GM12891 (cell line): ENCODE measurements at regions not wholly inside any gene's neighbourhood (a gene's known extent, or its start where the extent isn't known, plus 50 kb on each side); places are given as distances from the start of the nearest gene placed in this dataset.
"Not testable (repeated sequence)": the region's sequence is repeated elsewhere in the genome, so short reads cannot be mapped to it uniquely, and the experiment has no call there.

Experiments used
- DNase-seq: peaks from one replicate; pipeline ENCODE4 v3.0.0; 2011; ENCODE audit warnings: low spot score; ENCODE audit not compliant: insufficient read length
- FAIRE-seq: peaks from 2 replicates; lab custom pipeline; 2011; peaks lifted over from hg19 to GRCh38; lab: Jason Lieb, UNC
- PAX5 ChIP-seq: IDR thresholded peaks from 2 replicates; pipeline ENCODE4 v1.6.1; 2011; ENCODE audit warnings: low read length, moderate library complexity, mild to moderate bottlenecking; ENCODE audit not compliant: insufficient read depth, severe bottlenecking
- POLR2A ChIP-seq: IDR thresholded peaks from 2 replicates; pipeline ENCODE4 v1.6.1; 2011; ENCODE audit warnings: low read depth, low read length, control low read depth
- POLR2AphosphoS5 ChIP-seq: IDR thresholded peaks from 2 replicates; pipeline ENCODE4 v1.6.1; 2011; ENCODE audit warnings: low read depth, low read length, control low read depth
- POU2F2 ChIP-seq: IDR thresholded peaks from 2 replicates; pipeline ENCODE4 v1.6.1; 2011; ENCODE audit warnings: low read depth, mild to moderate bottlenecking, control low read depth, low read length, moderate library complexity
- SPI1 ChIP-seq: IDR thresholded peaks from 2 replicates; pipeline ENCODE4 v1.6.1; 2011; ENCODE audit warnings: low read depth, low read length, control low read depth
- TAF1 ChIP-seq: IDR thresholded peaks from 2 replicates; pipeline ENCODE4 v1.6.1; 2011; ENCODE audit warnings: low read depth, low read length, control low read depth

GRCh38 chr5:112552216-112552615 lies 133.1 kb upstream of the EPB41L4A start:
- TF ChIP-seq POU2F2 (no peak), POLR2AphosphoS5 (no peak), TAF1 (no peak), POLR2A (no peak), PAX5 (no peak), SPI1 (no peak)
- FAIRE-seq: no peak
- DNase-seq: no peak

GRCh38 chr5:112552791-112553190 lies 133.7 kb upstream of the EPB41L4A start:
- FAIRE-seq: no peak
- TF ChIP-seq TAF1: no peak
- DNase-seq: no peak

DNA sequence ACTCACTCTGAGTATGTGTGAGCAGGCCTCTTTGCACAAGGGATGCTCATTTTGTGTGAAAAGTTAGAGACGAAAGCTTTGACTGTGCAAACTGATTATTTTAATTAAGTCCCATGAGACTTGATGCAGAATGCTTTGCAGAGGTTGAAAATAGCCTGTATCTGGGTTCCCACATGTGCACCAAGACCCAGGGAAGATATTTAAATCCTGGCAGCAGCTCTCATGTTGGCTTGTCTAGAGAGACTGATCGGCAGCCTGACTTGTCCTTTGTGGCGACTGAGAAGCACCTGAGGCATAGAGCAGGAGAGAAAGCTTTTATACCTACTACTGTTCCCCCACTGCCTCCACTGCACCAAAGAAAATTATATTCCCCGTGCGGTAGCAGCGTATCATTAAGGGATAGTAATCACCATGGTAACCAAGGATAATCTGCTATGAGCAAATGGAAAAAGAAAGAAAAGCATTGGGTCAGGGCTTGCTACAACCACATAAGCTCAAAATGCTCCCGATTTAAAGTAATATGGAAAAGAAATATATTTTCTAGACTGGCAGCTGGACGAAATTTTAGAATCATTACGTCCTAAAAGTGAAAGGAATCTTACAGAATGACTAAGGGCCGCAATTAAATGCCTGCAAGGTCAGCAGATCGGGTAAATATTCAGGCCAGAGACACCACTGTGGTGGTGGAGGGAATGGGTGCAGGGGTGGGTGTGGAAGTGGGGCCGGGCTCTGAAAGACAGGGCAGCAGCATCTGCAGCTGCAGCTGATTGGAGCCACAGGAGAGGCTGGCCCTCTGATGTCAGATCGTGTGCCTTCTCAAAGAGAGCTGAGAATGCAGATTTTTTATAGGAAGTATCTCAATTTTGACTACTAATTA lies 135.3 kb upstream of the EPB41L4A start:
- TF ChIP-seq TAF1 (no peak), SPI1 (no peak), POLR2AphosphoS5 (no peak), PAX5 (no peak), POU2F2 (no peak), POLR2A (no peak)
- DNase-seq (no peak), FAIRE-seq (no peak)

GRCh38 chr5:112555197-112555596 lies 136.1 kb upstream of the EPB41L4A start:
- DNase-seq (no peak), FAIRE-seq (no peak)
- no peak for TF ChIP-seq POLR2AphosphoS5
- TF ChIP-seq POLR2A: no peak
- no peak for TF ChIP-seq SPI1
- TF ChIP-seq TAF1: no peak

DNA sequence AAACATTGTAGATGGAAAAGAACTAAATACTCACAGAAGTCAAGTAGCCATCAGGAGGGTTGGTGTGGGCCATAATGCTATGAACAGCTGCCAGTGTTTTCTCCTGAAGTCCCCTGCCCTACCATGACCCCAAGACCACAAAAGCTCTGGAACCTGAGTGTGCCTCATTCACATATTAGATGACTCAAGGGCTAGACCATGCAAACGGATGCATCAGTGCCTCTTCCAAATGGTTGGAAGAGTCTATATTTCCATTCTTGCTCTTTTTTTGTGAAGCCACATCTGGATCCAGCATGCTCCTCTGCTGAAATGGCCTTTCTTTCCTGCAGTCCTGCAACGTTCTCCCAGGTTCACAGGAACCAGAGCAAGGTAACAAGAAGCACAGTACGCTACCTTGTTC lies 136.6 kb upstream of the EPB41L4A start:
- DNase-seq: no peak
- TF ChIP-seq PAX5: no peak
- TF ChIP-seq POLR2A: no peak
- no peak for TF ChIP-seq TAF1
- TF ChIP-seq SPI1: no peak
- no peak for TF ChIP-seq POLR2AphosphoS5
- TF ChIP-seq POU2F2: no peak
- no peak for FAIRE-seq

DNA sequence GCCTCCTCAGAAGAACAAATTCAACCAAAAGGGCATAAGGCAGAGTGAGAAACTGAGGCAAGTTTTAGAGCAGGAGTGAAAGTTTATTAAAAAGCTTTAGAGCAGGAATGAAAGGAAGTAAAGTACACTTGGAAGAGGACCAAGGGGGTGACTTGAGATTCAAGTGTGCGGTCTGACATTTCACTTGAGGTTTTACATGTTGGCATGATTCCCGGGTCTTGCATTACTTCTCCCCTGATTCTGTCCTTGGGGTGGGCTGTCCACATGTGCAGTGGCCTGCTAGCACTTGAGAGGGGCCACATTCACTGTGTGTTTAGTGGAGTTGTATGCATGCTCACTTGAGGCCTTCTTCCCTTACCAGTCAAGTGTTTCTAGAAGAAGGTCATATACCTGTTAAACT lies 140.4 kb upstream of the EPB41L4A start:
- not testable (repeated sequence) for DNase-seq, FAIRE-seq

DNA sequence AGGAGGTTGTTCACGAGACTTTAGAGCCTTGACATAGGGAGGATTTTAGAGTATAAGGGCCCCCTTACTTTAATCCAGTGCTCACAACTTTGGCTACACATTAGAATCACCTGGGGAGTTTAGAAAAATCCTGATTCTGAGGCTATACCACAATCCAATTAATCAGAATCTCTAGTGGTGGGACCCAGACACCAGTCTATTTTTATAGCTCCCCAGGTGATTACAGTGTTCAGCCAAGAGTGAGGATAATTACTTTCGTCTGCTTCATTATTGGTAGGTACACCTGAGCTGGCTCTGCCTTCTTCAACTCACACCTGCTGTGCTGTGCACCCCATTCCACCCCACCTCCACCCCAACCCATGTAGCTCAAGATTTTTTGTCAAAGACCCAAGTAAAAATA lies 141.3 kb upstream of the EPB41L4A start:
- DNase-seq (no peak), FAIRE-seq (no peak)
- TF ChIP-seq POLR2AphosphoS5 (no peak), PAX5 (no peak), POLR2A (no peak), TAF1 (no peak), POU2F2 (no peak), SPI1 (no peak)

DNA sequence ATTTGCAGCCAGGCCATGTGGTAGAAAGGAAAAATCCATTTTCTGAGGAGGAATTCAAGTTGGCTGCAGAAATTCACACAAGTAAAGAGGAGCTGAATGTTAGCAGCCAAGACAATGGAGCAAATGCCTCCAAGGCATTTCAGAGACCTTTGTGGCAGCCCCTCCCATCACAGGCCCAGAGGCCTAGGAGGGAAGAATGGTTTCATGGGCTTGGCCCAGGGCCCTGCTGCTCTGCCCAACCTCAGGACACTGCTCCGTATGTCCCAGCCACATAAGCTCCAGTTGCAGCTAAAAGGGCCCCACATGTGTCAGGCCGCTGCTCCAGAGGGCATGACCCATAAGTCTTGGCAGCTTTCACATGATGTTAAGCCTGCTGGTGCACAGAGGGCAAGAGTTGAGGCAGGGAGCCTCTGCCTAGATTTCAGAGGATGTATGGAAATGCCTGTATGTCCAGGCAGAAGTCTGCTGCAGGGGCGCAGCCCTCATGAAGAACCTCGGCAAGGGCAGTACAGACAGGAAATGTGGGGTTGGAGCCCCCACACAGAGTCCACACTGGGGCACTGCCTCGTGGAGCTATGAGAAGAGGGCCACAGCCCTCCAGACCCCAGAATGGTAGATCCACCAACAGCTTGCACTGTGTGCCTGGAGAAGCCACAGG lies 144.2 kb upstream of the EPB41L4A start:
- DNase-seq: no peak
- no peak for TF ChIP-seq SPI1
- no peak for TF ChIP-seq POLR2A
- no peak for TF ChIP-seq POU2F2
- no peak for TF ChIP-seq TAF1
- no peak for TF ChIP-seq PAX5
- TF ChIP-seq POLR2AphosphoS5: no peak
- FAIRE-seq: no peak

GRCh38 chr5:112566251-112566650 lies 147.2 kb upstream of the EPB41L4A start:
- no peak for TF ChIP-seq POLR2A
- no peak for FAIRE-seq
- no peak for DNase-seq

GRCh38 chr5:112569596-112569995 lies 150.5 kb upstream of the EPB41L4A start:
- TF ChIP-seq POLR2AphosphoS5: no peak
- no peak for TF ChIP-seq PAX5
- TF ChIP-seq POLR2A: no peak
- TF ChIP-seq POU2F2: no peak
- DNase-seq (no peak), FAIRE-seq (no peak)
